ENCODE measurements at regions not wholly inside any gene's neighbourhood (a gene's known extent, or its start where the extent isn't known, plus 50 kb on each side); places are given as distances from the start of the nearest gene placed in this dataset.

- TF ChIP-seq CTCF (CRISPR knock-in tag; IDR thresholded peaks at IDR 0.05): no peak
- TF ChIP-seq ZFP37 (CRISPR knock-in tag; IDR thresholded peaks at IDR 0.05; ENCODE audit: borderline replicate concordance): no peak
- TF ChIP-seq ETV6 (CRISPR knock-in tag; conservative IDR thresholded peaks at IDR 0.05): no peak
- TF ChIP-seq NCOA1 (CRISPR knock-in tag; IDR thresholded peaks at IDR 0.05): no peak
- TF ChIP-seq AGO2 (optimal IDR thresholded peaks at IDR 0.05; ENCODE audit: low read depth, low read length): no peak
- no peak for TF ChIP-seq GABPB1 (CRISPR knock-in tag; IDR thresholded peaks at IDR 0.05)
- no peak for TF ChIP-seq HNF4A (CRISPR knock-in tag; IDR thresholded peaks at IDR 0.05)
- no peak for TF ChIP-seq ZBTB1 (CRISPR knock-in tag; IDR thresholded peaks at IDR 0.05; ENCODE audit: borderline replicate concordance)
- no peak for TF ChIP-seq ETS1 (CRISPR knock-in tag; IDR thresholded peaks at IDR 0.05)
- TF ChIP-seq TCF7L2 (IDR thresholded peaks at IDR 0.05; ENCODE audit: low read depth, low read length): no peak
- no peak for TF ChIP-seq SIN3A (IDR thresholded peaks at IDR 0.05; ENCODE audit: borderline replicate concordance, low read depth, low read length)
- no peak for TF ChIP-seq ZNF816 (CRISPR knock-in tag; IDR thresholded peaks at IDR 0.05; ENCODE audit: borderline replicate concordance)
- no peak for TF ChIP-seq PHF21A (CRISPR knock-in tag; IDR thresholded peaks at IDR 0.05)
- no peak for TF ChIP-seq CENPT (CRISPR knock-in tag; IDR thresholded peaks at IDR 0.05; ENCODE audit: low read depth)
- TF ChIP-seq SRSF1 (optimal IDR thresholded peaks at IDR 0.05; ENCODE audit: low read depth, low read length): no peak
Observed at GRCh38 chr5:153907170-153907775, 131.4 kb downstream of the FAM114A2 start (continued).
